H1 (cell line): ENCODE measurements at regions not wholly inside any gene's neighbourhood (a gene's known extent, or its start where the extent isn't known, plus 50 kb on each side); places are given as distances from the start of the nearest gene placed in this dataset.

Experiments used
- CREB1 ChIP-seq: IDR thresholded peaks from 2 replicates; pipeline ENCODE4 v1.6.1; 2012; ENCODE audit warnings: inconsistent platforms
- KDM1A ChIP-seq: fragments of 200-600, 300-600 bp; sonication (generic); IDR thresholded peaks from 2 replicates; pipeline ENCODE4 v1.7.1; 2016; ENCODE audit warnings: mild to moderate bottlenecking, low read length, borderline replicate concordance
- KDM4A ChIP-seq: IDR thresholded peaks from one replicate; pipeline ENCODE4 v1.7.1; 2012; ENCODE audit warnings: low read depth, mild to moderate bottlenecking, moderate library complexity, low read length, inconsistent platforms; ENCODE audit not compliant: severe bottlenecking

DNA sequence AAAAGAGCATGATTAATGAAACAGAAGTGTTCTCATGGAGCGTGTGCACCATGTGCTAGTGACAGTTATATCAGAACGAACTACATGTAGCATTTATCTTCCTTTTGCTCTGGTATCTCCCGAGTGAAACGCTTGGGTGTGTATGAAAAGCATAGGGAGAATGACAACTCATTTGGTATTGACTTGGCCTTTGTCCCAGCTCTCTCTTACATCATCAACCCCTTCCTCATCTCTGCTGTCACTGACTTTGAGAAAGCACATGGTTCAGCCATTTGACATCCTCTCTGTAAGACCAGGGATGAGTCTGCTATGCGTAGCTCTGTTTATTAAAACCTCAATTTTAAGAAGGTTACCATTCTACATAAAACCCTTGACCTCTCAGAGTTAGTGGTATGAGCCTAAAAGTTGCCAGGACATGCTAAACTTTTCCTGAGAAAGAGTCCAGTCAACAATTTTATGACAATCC, 201.0 kb downstream of the NRIP1 start:
- TF ChIP-seq KDM1A (no peak), KDM4A (no peak), CREB1 (no peak)
